Kidney tubule cell (primary cell): ENCODE measurements at regions not wholly inside any gene's neighbourhood (a gene's known extent, or its start where the extent isn't known, plus 50 kb on each side); places are given as distances from the start of the nearest gene placed in this dataset.
"Not testable (repeated sequence)": the region's sequence is repeated elsewhere in the genome, so short reads cannot be mapped to it uniquely, and the experiment has no call there.

ENCODE experiments used
- DNase-seq: peaks from one replicate; pipeline ENCODE4 v3.0.0-alpha.2; 2018; ENCODE audit warnings: low spot score

DNA sequence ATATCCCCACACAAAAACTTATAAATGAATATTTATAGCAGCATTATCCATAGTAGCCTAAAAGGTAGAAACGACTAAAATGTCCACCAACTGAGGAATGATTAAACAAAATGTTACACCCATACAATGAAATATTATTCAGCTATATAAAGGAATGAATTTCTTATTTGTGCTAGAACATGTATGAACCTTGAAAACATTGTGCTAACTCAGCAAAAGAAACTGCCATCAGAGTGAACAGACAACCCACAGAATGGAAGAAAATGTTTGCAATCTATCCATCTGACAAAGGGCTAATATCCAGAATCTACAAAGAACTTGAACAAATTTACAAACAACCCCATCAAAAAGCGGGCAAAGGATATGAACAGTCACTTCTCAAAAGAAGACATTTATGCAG, 155.3 kb upstream of the DIAPH2 start:
- not testable (repeated sequence) for DNase-seq

DNA sequence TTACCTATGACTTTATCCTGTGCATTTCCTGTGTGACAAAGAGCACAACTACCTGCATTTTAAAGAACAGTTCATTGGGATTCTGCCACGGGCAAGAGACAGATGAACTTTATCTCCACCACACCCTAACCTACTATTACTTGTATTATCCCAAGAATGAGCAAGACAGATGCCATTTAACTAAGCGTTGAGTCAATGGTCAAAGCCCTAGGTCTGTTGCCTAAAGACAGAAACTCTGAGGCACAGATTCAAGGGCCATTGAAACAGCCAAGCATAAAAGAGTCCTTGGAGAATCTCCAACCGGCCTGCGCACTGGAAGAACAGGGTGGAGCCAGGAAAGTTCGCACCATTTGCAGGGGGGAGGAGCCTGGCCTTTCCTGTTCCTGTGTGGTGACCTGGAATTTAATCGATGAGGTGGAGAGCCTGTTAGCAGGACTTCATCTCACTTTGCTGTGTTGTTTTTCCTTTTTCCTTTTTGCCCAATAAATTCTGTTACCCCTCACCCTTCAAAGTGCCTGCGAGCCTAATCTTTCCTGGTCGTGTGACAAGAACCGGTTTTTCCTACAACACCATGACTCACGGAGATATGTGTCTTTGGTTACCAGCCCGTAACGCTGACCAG, 146.4 kb upstream of the DIAPH2 start:
- DNase-seq = peak; percentile 12

DNA sequence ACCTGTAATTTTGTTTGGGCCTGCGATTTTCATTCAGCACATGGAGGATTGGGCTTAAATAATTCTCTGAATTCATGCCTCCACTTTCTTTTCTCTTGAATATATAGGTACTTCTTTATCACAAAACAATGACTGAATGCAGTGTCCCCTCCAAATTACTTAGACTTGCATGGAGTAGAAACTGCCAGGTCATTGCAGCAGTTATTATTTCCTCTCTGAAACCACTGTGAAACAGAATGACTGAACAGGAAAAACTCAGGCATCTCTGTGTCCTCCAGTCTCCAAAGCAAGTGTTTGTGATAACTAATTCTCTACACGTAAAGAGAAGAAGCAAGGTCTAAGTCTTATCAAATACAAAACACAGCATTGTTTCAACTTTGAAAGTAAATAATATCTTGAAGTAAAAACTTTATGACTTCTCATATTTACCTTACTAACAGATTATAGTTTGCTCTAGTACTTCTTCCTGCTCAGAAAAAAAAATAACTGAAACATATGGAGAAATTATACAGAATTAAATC, 144.5 kb upstream of the DIAPH2 start:
- no peak for DNase-seq

DNA sequence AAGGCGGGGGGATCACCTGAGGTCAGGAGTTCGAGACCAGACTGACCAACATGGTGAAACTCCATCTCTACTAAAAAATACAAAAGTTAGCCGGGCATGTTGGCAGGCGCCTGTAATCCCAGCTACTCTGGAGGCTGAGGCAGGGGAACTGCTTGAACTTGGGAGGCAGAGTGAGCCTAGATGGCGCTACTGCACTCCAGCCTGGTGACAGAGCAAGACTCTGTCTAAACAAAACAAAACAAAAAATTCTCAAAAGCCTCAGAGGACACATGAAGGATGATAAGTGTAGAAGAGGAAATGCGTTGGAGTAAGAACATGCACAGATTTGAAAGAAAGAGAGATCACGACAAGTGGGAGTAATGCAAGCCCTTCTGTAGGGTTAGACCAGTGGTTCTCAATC, 138.4 kb upstream of the DIAPH2 start:
- DNase-seq = not testable (repeated sequence)

DNA sequence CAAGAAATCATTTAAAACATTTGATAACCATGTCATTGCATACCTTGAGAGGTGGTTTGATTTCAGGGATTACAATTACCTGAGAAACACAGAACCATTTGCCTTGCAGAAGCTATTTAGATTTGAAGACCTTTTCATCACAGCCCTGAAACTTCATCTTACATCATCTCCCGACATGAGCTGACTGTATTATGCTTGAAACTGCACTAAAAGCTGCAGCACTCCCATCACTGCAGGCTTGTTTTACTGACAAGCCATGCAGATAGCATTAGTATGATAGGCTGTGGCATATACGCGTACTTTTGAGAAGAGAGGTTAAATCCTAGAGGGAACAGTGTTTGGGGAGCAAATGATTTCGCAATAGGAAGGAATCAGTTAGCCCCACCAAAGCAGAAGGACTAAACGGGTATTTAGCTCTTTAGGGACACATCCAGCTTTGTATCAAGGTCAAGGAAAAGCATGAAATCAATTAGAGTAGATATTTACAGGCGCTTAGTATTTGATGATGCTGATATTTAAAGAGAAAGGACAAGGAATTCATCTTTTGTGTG, 133.2 kb upstream of the DIAPH2 start:
- DNase-seq = no peak

DNA sequence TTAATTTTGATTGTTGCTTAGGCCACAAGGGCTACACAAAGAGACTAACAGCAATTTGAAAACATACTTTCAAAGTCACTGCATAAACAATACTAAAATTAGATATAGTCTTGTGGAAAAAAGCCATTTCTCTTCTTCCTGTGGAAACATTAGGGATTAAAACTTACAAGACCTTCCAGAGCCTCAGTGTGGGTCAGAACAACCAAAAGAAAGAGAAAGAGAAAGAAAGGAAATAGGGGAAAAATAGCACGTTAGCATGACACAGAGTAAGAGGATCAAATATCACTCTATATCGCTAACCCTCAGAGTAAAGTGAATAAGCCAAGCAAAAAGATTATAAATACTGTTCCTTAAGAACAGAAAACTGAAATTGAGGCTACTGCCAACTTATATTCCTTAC, 127.8 kb upstream of the DIAPH2 start:
- no peak for DNase-seq

DNA sequence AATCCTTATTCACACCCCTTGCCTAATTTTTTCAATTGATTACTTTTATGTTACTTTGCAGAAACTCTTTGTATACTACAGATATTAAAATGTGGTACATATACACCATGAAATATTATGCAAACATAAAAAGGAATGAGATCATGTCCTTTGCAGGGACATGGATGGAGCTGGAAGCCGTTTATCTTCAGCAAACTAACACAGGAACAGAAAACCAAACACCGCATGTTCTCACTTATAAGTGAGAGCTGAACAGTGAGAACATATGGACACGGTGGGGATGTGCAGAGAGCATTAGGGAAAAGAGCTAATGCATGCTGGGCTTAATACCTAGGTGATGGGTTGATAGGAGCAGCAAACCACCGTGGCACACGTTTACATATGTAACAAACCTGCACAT, 123.5 kb upstream of the DIAPH2 start:
- not testable (repeated sequence) for DNase-seq

DNA sequence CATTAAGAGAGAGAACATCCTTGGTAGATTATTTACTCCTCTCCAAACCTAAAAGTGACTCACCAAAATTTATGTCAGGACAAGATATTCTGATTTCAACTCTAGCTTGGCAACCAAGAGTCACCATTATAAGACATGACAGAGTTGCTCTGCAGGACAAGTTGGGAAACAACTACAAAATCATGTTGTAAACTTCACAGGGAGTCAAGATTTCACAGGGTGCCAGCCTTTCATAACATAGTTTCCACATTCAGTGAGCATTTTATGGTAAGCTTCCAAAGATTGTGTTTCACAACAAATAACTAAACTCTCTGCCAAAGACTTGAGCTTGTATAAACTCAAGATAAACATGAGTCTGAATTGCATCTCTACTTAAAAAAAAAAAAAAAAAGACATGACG, 121.0 kb upstream of the DIAPH2 start:
- no peak for DNase-seq

DNA sequence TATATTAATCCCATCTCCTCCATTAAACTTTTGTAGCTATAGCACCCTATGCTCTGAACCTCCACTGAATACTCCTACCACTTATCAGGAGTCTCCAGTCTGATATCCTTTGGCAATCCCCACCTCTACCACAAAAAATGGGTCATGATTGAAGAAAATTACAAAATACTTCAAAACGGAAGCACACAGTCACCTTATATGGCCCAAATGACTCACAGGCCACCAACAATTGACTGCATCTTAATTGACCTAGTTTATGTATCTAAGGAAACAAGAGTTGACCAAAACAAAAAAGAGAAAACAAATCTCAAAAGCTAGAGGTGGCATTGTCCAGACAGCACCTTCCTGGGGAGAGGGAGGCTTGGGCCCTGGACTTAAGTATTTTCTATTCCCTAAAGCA, 120.0 kb upstream of the DIAPH2 start:
- DNase-seq = no peak

DNA sequence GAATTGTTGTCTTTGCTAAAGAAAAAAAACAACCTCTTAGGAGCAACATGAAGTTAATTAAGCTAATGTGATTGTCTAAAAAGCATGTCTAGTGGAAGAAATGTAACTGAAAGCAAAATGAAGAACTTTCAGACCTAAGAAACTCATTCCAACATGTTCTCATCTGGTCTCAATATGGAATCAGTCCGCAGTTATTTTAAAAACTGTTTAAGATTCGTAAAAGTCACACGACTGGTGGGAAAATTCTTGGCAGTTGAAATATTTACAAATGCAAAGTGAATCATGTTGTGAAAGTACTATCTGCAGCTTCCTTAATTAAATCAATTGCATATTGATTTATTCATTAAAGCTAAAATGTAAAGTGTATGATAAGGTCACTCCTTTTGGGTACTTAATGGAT, 117.8 kb upstream of the DIAPH2 start:
- DNase-seq = no peak

DNA sequence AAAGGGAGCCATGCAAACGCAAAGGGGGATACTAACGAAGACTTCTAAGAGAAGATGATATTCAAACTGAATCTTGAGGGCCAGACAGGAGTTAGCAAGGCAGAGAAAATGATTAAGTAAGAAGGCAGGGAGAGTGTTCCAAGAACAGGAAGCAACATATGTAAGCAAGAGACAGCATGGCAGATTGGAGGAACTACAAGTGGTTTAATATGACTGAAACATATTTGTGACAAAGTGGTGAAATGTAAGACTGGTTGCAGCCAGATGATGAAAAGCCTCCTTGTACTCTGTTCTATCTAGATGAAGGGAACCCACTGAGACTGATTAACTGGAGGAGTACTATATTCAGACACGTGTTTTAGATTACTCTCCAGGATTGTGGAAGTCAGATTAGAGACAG, 116.6 kb upstream of the DIAPH2 start:
- no peak for DNase-seq

DNA sequence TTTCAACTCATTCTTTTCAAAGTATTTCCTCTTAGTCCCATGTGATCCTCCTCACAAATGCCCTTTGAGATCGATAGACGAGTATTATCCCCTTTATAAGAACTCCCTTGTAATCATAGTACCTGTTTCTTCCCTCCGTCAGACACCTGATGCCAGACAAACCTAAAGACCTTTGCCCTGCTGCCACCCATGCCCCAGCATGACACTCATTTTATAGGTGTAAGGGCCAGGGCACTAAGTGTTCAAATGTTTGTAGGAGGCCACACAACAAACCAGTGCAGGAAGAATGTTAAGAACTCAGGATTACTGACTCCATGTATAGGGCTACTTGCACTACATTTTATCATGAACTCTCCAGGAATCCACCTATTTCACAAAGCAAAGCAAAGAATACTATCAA, 115.6 kb upstream of the DIAPH2 start:
- DNase-seq = no peak

DNA sequence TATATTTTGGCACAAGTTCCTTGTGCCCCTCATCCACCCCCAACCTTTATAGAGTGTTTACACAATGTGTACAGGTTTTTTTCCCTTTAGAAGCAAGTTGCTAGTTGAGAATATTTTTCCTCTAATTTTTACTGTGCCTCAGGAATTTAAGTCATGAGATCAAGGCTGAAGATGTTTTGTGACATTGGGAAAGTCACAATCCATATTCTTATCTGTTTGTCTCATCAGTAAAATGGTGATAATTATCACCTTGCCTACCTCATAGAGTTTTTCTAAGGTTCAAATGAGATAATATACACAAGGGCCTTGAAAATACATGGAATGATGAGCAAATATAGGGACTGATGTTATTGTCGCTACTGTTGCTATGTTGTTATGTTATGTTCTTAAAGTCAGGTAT, 109.6 kb upstream of the DIAPH2 start:
- no peak for DNase-seq

DNA sequence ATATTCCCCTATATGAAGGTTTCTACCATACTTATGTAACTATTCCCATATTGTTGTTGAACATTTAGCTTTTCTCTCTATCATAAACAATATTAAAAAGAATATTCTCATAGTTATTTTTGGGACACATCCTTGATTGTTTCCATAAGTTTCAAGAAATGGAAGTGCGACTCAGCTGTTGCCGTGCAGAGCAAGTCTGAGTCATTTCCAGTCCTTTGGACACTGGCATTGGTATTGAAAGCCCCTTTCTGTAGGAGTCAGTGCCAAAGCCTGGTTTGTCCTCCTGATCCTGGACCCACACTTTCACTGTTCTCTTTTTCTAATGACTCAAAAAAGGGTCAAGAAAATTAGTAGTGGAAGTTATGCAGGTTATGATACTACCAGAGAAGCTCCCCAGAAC, 108.3 kb upstream of the DIAPH2 start:
- DNase-seq = peak; percentile 7

DNA sequence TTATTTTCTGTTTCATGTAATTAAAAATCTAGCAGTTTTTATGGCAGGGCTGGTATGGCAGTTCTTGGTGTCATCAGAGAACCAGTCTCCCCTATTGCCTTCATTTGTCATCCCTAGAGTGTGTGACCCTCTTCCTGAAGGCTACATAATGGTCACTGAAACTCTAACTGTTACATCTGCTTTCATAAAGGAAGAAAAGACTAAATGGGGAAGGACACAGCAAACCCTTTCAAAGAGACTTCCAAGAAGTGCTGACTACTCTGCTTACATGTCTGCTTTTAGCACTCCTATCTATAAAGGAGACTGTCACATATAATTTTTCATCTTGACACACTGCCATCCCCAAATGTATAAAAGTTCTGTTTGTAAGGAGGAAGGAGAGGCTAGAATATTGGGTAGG, 105.9 kb upstream of the DIAPH2 start:
- DNase-seq = no peak

DNA sequence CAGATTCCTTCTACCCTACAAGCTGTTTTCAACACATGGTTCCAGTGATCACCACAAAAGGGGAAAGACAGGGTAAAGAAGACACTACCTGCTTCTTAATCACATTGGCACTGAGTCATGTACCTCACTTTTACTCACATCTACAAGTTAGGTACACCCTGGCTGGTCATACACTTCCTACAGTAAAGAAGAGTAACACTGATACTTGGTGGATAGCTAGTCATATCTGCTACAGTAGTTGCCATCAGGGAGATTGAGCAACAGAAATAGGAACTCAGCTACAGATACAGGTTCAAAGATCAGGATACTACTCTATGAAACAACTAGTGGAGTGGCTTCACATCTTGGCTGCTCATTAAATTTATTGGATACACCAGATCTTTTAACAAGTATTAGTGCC, 105.4 kb upstream of the DIAPH2 start:
- no peak for DNase-seq

DNA sequence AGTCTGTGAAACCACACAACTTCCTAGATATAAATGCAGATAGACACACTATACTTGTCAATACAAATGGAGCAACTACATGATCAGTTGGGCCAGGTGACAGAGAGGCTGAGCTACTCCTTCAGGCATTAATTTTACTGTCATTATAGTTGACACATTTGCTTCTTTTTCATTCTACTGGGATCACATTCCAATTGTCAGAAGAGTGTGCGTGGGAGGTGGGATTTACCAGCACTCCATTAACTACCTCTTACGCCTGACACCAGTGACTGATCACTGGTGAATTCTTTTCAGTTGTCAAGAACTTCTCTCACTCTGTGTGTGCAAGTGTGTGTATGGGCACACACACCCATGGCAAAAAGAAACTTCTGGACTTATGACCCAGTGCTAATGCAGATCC, 94.2 kb upstream of the DIAPH2 start:
- DNase-seq = no peak

DNA sequence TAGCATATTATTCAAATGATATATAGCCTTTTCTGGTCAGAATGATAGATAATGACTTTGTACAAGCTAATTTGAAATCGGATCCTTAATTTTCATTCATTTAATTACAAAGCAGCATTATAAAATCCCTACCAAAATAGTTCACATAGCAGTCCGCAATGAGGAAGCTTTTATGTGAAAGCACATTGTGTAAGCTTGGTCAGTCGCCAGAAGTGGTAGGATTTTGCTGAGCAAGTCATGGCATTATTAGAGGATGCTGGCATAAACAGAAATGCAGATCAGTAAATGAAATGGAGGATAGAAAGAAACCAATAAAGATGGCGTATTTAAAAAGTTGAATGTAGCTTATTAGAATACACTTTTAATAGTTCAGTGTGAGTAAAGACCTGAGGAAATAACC, 93.2 kb upstream of the DIAPH2 start:
- no peak for DNase-seq

DNA sequence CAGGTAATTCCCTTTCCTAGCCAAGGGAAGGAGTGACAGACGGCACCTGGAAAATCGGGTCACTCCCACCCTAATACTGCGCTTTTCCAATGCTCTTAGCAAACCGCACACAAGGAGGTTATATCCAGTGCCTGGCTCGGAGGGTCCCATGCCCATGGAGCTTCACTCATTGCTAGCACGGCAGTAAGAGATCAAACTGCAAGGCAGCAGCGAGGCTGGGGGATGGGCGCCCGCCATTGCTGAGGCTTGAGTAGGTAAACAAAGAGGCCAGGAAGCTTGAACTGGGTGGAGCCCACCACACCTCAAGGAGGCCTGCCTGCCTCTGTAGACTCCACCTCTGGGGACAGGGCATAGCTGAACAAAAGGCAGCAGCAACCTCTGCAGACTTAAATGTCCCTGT, 86.8 kb upstream of the DIAPH2 start:
- not testable (repeated sequence) for DNase-seq

DNA sequence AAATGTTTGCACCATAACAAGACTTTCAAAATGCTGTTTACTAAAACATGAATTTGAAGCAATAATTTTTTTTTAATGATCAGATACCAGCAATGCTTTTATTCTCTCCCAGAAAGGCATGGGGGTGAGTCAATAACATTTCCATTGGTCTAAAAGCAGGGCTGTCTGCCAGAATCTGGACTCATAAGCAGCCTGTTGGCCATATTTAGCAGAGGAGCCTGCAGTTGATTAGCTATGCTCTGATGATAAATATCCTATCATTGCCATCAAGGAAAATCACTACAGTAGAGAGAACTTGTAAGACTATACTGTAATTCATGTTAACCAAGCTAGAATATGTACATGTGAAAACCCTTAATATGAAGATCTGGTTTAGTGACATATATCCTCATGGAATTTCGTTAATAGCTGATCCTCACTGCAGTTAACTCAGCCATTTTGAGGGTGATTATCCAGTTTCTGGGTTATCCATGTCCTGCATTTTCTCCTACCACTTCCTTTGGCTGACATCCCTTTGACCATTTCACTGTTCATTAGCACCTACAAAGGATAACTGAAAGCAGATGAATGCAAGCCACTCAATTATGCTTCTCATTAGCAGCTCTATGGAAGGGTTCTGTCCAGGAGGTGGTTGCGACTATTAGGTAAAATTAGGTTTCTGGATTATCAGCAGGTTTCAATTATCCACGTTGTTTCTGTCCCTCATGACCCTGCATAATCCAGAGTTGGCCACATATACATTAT, 72.9 kb upstream of the DIAPH2 start:
- no peak for DNase-seq

DNA sequence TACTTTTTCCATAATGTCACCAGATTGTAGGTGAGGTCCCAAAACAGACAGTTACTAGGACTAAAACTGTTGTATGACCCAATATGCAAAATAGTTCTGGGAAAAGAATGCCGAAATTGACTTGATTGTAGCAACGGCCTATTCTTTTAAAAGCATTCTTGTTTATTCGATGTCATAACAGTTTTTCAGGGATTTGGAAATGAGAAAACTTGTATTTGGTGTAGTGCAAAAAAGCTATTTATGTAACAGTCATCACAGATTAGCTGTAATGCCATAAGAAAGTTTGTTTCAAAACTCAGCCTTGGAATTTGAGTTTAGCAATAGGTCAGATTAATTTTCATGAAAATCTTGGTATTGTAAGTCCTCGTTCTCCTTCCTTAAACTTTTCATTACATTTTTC, 69.2 kb upstream of the DIAPH2 start:
- DNase-seq = no peak

DNA sequence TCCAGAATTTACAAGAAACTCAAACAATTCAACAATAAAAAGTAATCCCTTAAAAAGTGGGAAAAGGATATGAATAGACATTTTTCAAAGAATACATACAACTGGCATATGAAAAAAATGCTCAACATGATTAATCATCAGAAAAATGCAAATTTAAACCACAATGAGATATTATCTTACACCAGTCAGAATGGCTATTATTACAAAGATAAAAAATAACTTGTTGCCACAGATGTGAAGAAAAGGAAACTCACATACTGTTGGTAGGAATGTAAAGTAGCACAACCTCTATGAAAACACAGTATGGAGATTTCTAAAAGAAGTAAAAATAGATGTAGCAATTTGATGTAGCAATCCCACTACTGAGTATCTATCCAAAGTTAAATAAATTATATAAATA, 65.1 kb upstream of the DIAPH2 start:
- no peak for DNase-seq

DNA sequence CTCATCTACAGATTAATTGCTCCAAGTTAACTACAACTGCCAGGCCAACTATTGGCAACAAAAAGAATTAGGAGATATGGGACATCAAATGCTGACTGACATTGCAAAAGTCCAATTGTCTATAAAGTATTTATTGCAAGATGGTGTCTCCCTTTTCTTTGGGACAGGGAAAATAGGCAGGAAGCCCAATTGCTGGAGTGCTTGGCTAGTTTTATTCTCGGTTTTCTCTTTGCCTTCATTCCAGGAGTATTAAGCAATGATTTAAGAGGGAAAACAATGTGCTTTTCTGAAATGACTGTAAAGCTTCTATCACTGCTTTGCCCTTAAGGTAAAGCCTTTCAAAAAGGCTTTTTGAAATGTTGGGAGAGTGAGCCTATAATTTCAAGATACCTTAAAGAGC, 62.8 kb upstream of the DIAPH2 start:
- DNase-seq = no peak
